Activated CD8-positive, alpha-beta T cell treated with anti-CD3 and anti-CD28 coated beads for 36 hours (primary cell): ENCODE measurements at regions not wholly inside any gene's neighbourhood (a gene's known extent, or its start where the extent isn't known, plus 50 kb on each side); places are given as distances from the start of the nearest gene placed in this dataset.
"Not testable (repeated sequence)": the region's sequence is repeated elsewhere in the genome, so short reads cannot be mapped to it uniquely, and the experiment has no call there.

Source experiments
- ATAC-seq: fragments of 200-7000 bp; cut with Tn5 transposase; one replicate; pipeline ENCODE4 v1.10.0; 2021; ENCODE audit warnings: mild to moderate bottlenecking, moderate library complexity
- CTCF ChIA-PET: fragments of 350-600 bp; sonication (Branson Sonifier 250); formaldehyde crosslinking; loops from one replicate; lab custom pipeline; 2021; ENCODE audit warnings: antibody characterized with exemption; lab: Charles Lee
- POLR2A ChIA-PET: fragments of 350-600 bp; sonication (Branson Sonifier 250); formaldehyde crosslinking; loops from one replicate; lab custom pipeline; 2021; ENCODE audit warnings: antibody characterized with exemption; lab: Charles Lee
- DNase-seq: peaks from one replicate; pipeline ENCODE4 v3.0.0-alpha.2; 2020
- H3K27ac Mint-ChIP-seq: one replicate; pipeline ENCODE4 v1.8.0; 2021; ENCODE audit warnings: mild to moderate bottlenecking, mixed read lengths
- H3K27me3 Mint-ChIP-seq: one replicate; pipeline ENCODE4 v1.8.0; 2021; ENCODE audit warnings: mixed read lengths
- H3K36me3 Mint-ChIP-seq: one replicate; pipeline ENCODE4 v1.8.0; 2021; ENCODE audit warnings: low read depth, mixed read lengths
- H3K4me1 Mint-ChIP-seq: one replicate; pipeline ENCODE4 v1.8.0; 2021; ENCODE audit warnings: low read depth, mixed read lengths
- H3K4me3 Mint-ChIP-seq: one replicate; pipeline ENCODE4 v1.8.0; 2021; ENCODE audit warnings: mild to moderate bottlenecking, moderate library complexity, mixed read lengths
- H3K9me3 Mint-ChIP-seq: one replicate; pipeline ENCODE4 v1.8.0; 2021; ENCODE audit warnings: mixed read lengths
- intact Hi-C: fragments of 100-400 bp; cut with micrococcal nuclease; formaldehyde crosslinking; loops from one replicate; pipeline ENCODE4 v1.10.0; 2022
- TF ChIP-seq, protein P1 (sequence below): fragments of 200-600 bp; IDR thresholded peaks from one replicate; pipeline ENCODE4 v1.8.0; 2022; ENCODE audit warnings: antibody characterized with exemption, mild to moderate bottlenecking

DNA sequence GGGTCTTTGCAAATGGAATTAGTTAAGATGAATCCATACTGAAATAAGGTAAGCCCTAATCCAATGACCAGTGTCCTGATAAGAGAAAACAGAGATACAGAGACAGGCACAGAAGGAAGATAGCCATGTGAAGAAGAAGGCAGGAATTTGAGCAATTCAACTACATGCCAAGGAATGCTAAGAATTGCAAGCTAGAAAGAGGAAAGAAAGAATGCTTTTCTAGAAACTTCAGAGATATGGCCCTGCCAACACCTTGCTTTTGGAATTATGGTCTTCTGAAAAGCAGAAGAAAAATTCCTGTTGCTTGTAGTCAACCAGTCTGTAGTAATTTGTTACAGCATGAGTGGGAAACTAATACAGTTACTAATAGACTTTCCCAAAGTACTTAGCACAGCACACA lies 111.3 kb downstream of the SLC17A6 start:
- ATAC-seq (no peak), DNase-seq (no peak)
- no peaks in the 10 kb centered on the region for H3K36me3 Mint-ChIP-seq
- H3K27ac Mint-ChIP-seq, result no peak overlapping the region
- intact Hi-C loops, result no loop called here
- H3K4me1 Mint-ChIP-seq, result no peaks in the 10 kb centered on the region
- TF ChIP-seq, protein P1, sequence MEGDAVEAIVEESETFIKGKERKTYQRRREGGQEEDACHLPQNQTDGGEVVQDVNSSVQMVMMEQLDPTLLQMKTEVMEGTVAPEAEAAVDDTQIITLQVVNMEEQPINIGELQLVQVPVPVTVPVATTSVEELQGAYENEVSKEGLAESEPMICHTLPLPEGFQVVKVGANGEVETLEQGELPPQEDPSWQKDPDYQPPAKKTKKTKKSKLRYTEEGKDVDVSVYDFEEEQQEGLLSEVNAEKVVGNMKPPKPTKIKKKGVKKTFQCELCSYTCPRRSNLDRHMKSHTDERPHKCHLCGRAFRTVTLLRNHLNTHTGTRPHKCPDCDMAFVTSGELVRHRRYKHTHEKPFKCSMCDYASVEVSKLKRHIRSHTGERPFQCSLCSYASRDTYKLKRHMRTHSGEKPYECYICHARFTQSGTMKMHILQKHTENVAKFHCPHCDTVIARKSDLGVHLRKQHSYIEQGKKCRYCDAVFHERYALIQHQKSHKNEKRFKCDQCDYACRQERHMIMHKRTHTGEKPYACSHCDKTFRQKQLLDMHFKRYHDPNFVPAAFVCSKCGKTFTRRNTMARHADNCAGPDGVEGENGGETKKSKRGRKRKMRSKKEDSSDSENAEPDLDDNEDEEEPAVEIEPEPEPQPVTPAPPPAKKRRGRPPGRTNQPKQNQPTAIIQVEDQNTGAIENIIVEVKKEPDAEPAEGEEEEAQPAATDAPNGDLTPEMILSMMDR, result no peak
- no peak overlapping the region for H3K4me3 Mint-ChIP-seq
- ChIA-PET POLR2A (no interaction called here), CTCF (no interaction called here)
- peaks cover 2% of the 10 kb centered on the region for H3K27me3 Mint-ChIP-seq
- H3K9me3 Mint-ChIP-seq, result no peaks in the 10 kb centered on the region

DNA sequence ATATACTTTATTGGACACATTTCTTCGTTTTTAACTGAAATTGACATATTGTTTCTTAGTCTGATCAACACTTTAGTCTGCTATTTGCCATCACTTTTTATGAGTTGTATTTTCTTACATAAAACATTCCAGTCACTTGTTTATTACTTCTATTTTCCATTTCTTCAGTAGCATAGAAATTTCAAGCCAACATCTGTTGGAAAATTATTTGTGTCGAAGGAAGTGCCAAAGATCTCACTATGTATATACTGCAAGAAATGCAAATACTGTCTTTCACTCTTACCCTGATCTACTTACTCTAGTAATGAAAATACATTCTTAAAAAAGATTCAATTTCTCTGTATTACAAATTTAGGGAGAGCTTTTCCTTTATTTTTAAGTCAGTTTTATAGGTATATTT lies 105.9 kb downstream of the SLC17A6 start:
- CTCF ChIA-PET, result no interaction called here
- ATAC-seq, result no peak
- Mint-ChIP-seq H3K27me3 (no peaks in the 10 kb centered on the region), H3K36me3 (no peaks in the 10 kb centered on the region), H3K9me3 (no peaks in the 10 kb centered on the region), H3K27ac (no peak overlapping the region), H3K4me3 (no peak overlapping the region), H3K4me1 (no peaks in the 10 kb centered on the region)
- TF ChIP-seq, protein P1, result no peak
- POLR2A ChIA-PET, result no interaction called here
- no peak for DNase-seq
- intact Hi-C loops, result no loop called here

DNA sequence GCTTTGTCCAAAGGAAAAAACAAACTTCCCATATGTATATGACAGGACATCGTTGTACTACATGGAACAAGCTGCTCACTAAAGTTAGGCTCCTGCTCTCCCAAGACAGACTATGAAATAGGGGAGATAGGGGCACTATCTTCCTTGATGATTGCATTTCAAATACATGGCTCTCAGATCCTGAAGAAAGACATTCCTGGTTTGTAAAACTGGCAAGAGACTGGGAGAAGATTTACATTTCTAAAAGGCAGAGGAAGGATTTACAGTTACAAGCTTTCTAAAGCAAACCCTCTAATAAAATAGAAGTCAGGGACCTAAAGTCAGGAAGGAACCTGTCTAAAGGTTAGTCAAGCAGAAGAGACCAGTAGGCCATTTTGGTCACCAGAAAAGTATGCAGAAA lies 103.7 kb downstream of the SLC17A6 start:
- ATAC-seq (no peak), DNase-seq (no peak)
- TF ChIP-seq, protein P1, result no peak
- intact Hi-C loops, result no loop called here
- Mint-ChIP-seq H3K4me1 (no peaks in the 10 kb centered on the region), H3K27me3 (no peaks in the 10 kb centered on the region), H3K27ac (no peak overlapping the region), H3K36me3 (no peaks in the 10 kb centered on the region), H3K9me3 (no peaks in the 10 kb centered on the region), H3K4me3 (no peak overlapping the region)
- CTCF ChIA-PET, result no interaction called here
- POLR2A ChIA-PET, result no interaction called here

DNA sequence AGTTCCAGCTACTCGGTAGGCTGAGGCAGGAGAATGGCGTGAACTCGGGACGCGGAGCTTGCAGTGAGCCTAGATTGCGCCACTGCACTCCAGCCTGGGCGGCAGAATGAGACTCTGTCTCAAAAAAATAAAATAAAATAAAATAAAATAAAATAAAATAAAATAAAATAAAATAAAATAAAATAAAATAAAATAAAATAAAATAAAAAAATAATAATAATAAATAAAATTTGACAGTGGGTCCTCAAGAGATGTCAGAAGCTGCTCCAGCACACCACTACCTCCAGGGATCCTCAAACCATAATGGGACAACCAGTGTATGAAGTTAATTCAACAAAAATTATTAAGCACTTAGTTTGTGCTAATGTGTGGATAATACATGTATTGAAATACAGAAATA lies 97.4 kb downstream of the SLC17A6 start:
- intact Hi-C loops, CTCF ChIA-PET, H3K36me3 Mint-ChIP-seq, H3K4me1 Mint-ChIP-seq, DNase-seq, ATAC-seq, H3K4me3 Mint-ChIP-seq, H3K27ac Mint-ChIP-seq, H3K9me3 Mint-ChIP-seq, POLR2A ChIA-PET: not testable (repeated sequence)
- peaks cover 24% of the 10 kb centered on the region for H3K27me3 Mint-ChIP-seq

DNA sequence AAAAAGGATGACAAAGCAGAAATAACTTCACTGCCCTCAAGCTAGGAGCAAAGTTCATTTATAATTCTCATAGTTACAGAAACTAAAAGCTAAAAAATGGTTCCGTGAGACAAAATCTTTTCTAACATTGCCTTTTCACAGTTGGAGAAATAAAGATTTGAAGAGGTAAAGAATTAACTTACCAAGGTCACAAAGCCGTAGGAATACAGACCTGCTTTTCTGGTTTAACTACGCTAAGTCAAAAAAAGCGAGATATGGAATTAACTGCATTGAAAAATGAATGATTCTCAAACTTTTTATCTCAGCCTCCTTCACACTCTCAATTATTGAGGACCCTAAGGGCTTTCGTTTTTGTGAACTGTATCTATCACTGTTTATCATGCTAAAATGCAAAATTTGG lies 95.3 kb downstream of the SLC17A6 start:
- intact Hi-C loops, result no loop called here
- TF ChIP-seq, protein P1, result no peak
- Mint-ChIP-seq H3K27ac (no peak overlapping the region), H3K4me3 (no peak overlapping the region), H3K36me3 (no peaks in the 10 kb centered on the region), H3K27me3 (peaks cover 27% of the 10 kb centered on the region), H3K9me3 (no peaks in the 10 kb centered on the region), H3K4me1 (peaks cover 7% of the 10 kb centered on the region)
- ChIA-PET POLR2A (no interaction called here), CTCF (no interaction called here)
- ATAC-seq (no peak), DNase-seq (no peak)

DNA sequence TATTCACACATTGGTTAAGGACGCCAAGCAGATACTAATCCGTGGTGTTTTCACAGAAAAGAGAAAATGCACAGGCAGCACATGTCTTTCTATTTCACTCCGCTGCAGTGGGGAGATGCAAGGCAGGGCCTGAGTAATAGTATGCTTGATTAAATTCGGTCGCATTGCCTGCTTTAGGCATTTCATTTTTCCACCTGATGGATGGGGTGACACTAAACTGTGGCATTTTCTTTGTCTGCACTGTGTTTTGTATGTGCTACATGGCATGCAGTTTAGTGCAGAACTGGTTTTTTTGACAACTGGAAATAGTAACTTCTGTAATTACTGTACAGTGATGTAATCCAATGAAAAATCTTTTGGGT lies 94.9 kb downstream of the SLC17A6 start:
- Mint-ChIP-seq H3K27me3 (peaks cover 27% of the 10 kb centered on the region), H3K4me3 (no peak overlapping the region), H3K36me3 (no peaks in the 10 kb centered on the region), H3K9me3 (no peaks in the 10 kb centered on the region), H3K27ac (no peak overlapping the region), H3K4me1 (peaks cover 7% of the 10 kb centered on the region)
- no peak for ATAC-seq
- intact Hi-C loops, result no loop called here
- POLR2A ChIA-PET, result no interaction called here
- no peak for DNase-seq
- CTCF ChIA-PET, result no interaction called here
- TF ChIP-seq, protein P1, result no peak
